ENCODE measurements at regions not wholly inside any gene's neighbourhood (a gene's known extent, or its start where the extent isn't known, plus 50 kb on each side); places are given as distances from the start of the nearest gene placed in this dataset.

DNA sequence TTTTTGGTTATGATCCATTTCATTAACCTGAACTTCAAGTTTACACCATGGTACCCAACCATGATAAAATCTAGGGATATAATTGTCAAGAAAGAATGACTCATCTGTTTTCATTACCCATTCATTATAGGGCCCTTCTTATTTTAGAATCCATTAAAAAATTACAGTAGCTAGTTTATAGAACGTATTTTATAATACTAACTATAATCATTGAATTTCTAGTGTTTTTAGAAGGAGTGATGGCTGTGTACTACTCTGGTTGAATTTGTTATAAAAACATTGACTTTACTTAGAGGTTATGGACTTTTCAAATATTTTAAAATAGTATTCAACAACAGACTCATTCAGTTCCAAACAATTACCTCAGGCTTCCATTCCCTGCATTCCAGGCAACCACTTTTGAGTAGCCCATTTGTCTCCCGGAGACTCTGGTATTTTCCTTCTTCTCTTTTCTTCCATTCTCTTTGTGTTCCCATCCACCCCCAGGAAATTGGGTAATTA lies 71.9 kb upstream of the KLF12 start:
- Mint-ChIP-seq H3K9me3 (peaks cover 16% of the 10 kb centered on the region), H3K27ac (no peak overlapping the region), H3K4me1 (peaks cover 32% of the 10 kb centered on the region), H3K36me3 (no peaks in the 10 kb centered on the region), H3K4me3 (no peak overlapping the region), H3K27me3 (ENCODE audit: low read depth) (no peaks in the 10 kb centered on the region)
- DNase-seq (ENCODE audit: low spot score in 2 of 2, unreplicated experiment in 2 of 2) = no peak
- TF ChIP-seq, protein P1, sequence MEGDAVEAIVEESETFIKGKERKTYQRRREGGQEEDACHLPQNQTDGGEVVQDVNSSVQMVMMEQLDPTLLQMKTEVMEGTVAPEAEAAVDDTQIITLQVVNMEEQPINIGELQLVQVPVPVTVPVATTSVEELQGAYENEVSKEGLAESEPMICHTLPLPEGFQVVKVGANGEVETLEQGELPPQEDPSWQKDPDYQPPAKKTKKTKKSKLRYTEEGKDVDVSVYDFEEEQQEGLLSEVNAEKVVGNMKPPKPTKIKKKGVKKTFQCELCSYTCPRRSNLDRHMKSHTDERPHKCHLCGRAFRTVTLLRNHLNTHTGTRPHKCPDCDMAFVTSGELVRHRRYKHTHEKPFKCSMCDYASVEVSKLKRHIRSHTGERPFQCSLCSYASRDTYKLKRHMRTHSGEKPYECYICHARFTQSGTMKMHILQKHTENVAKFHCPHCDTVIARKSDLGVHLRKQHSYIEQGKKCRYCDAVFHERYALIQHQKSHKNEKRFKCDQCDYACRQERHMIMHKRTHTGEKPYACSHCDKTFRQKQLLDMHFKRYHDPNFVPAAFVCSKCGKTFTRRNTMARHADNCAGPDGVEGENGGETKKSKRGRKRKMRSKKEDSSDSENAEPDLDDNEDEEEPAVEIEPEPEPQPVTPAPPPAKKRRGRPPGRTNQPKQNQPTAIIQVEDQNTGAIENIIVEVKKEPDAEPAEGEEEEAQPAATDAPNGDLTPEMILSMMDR (IDR thresholded peaks at IDR 0.05; ENCODE audit: unreplicated experiment) = no peak

DNA sequence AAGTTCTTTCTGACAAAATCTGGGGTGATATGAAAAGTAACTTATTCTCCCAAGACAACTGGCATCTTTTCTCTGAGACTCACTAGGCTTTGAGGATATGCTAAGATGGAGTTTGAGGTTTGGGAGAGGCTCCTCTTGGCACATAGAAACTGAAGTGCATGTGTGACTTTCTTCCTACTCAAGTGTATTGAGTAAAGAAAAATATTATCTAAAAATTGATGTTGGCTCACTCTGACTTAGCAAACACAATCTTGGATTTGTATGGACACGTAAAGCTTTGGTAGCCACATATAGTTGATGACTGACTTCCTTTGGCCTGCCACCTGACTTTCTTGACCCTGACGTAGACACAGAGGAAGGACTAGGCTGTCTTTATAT lies 71.1 kb upstream of the KLF12 start:
- TF ChIP-seq, protein P1 (IDR thresholded peaks at IDR 0.05; ENCODE audit: unreplicated experiment) = no peak
- H3K27ac Mint-ChIP-seq = no peak overlapping the region
- no peak for DNase-seq (ENCODE audit: low spot score in 2 of 2, unreplicated experiment in 2 of 2)
- no peak overlapping the region for H3K4me3 Mint-ChIP-seq
- H3K9me3 Mint-ChIP-seq = peaks cover 16% of the 10 kb centered on the region
- no peaks in the 10 kb centered on the region for H3K27me3 Mint-ChIP-seq (ENCODE audit: low read depth)
- peaks cover 29% of the 10 kb centered on the region for H3K4me1 Mint-ChIP-seq
- no peaks in the 10 kb centered on the region for H3K36me3 Mint-ChIP-seq

DNA sequence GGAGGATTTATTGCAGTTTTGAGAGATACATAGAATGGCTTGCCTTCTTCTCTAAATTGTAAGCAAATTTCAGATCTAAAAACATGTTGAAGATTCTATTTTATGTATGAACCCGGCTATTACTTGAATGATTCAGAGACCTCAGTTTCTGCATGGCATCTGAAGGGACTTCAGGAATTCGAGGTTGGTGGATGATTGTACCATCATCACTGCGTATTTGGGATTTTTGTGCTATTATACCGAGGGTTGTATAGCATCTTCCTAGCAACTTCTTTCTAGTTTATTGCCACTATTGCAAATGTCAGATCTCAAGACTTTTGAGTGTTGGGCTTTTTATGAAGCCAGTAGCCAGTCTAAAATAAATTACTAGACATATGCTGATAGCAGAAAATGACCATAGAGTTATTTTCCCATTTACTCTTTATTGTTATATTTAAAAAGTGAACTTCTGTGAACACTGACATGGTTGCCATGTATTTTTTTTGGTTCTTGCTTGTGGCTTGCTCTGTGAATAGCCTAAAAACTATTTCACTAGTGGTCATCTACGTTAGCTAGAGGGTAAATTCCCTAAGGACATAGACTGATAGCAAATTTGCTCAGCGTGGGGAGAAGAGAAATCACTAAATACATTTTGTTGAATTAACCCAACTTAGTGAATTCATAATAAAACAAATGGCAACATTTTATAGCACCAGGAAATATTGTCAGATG lies 70.6 kb upstream of the KLF12 start:
- TF ChIP-seq, protein P1 (IDR thresholded peaks at IDR 0.05; ENCODE audit: unreplicated experiment) = no peak
- Mint-ChIP-seq H3K9me3 (peaks cover 16% of the 10 kb centered on the region), H3K4me3 (no peak overlapping the region), H3K4me1 (peaks cover 28% of the 10 kb centered on the region), H3K27me3 (ENCODE audit: low read depth) (no peaks in the 10 kb centered on the region), H3K27ac (no peak overlapping the region), H3K36me3 (no peaks in the 10 kb centered on the region)
- no peak for DNase-seq (ENCODE audit: low spot score in 2 of 2, unreplicated experiment in 2 of 2)

DNA sequence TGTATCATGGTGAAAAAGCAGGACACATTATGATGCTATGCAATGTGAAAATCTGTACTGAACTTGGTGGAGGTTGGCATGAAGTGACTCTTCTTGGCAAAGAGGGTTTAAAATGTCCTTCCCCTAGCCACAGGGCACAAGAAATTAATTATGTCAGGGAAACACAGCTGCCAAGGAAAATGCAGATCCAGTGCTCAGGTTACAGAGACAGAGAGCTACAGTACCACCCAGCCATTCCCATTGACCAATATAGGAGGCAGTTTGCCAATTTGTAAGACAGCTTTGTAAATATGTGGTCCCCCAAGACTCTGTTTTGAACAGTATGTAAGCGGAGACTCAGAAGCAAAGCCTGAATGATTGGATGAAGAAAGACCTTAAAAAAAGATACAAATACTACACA lies 69.4 kb upstream of the KLF12 start:
- H3K27me3 Mint-ChIP-seq (ENCODE audit: low read depth) = no peaks in the 10 kb centered on the region
- no peak overlapping the region for H3K4me3 Mint-ChIP-seq
- DNase-seq (ENCODE audit: low spot score in 2 of 2, unreplicated experiment in 2 of 2) = no peak
- H3K9me3 Mint-ChIP-seq = peaks cover 16% of the 10 kb centered on the region
- TF ChIP-seq, protein P1 (IDR thresholded peaks at IDR 0.05; ENCODE audit: unreplicated experiment) = no peak
- H3K4me1 Mint-ChIP-seq = peaks cover 22% of the 10 kb centered on the region
- H3K27ac Mint-ChIP-seq = no peak overlapping the region
- no peaks in the 10 kb centered on the region for H3K36me3 Mint-ChIP-seq

DNA sequence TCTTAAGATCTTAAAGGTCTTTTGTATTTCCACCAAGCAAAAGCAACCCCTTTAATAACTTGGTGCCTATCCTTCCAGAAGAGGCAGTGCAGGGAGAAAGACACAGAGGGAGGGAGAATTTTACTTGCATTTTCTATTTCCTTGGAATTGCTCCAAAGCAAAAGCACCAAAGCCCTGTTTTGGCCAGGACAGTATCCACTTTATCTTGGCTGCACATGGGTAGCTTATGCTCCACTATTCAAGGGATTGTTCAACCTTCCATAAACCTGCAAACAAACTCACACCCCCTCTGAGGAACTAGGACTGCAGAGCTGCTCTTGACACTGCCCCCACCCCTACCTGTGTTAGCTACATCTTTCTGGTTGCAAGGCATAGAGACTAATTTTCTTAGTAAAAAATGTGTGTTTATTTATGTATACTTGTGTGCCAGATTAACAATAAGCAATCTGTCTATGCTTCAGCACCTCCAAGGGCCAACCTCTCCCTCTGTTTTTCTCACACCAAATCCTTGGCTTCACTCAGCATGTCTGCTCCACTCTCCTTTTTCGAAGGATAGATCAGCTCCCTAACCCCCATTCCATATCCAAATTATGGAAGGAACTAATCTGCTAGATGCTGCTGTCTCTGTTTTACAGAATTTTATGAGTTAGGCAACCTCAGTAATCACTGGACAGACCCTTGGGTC lies 68.1 kb upstream of the KLF12 start:
- Mint-ChIP-seq H3K27ac (no peak overlapping the region), H3K9me3 (peaks cover 16% of the 10 kb centered on the region), H3K4me1 (peaks cover 13% of the 10 kb centered on the region), H3K4me3 (no peak overlapping the region), H3K36me3 (no peaks in the 10 kb centered on the region), H3K27me3 (ENCODE audit: low read depth) (no peaks in the 10 kb centered on the region)
- no peak for DNase-seq (ENCODE audit: low spot score in 2 of 2, unreplicated experiment in 2 of 2)
- TF ChIP-seq, protein P1 (IDR thresholded peaks at IDR 0.05; ENCODE audit: unreplicated experiment) = no peak
